ENCODE measurements at regions not wholly inside any gene's neighbourhood (a gene's known extent, or its start where the extent isn't known, plus 50 kb on each side); places are given as distances from the start of the nearest gene placed in this dataset.
"Not testable (repeated sequence)": the region's sequence is repeated elsewhere in the genome, so short reads cannot be mapped to it uniquely, and the experiment has no call there.

GRCh38 chr22:22795639-22796038 lies 92.0 kb upstream of the IGLL5 start:
- DNase-seq (ENCODE audit: extremely low read depth, low read depth, low spot score) = not testable (repeated sequence)

GRCh38 chr22:22796724-22797123 lies 90.9 kb upstream of the IGLL5 start:
- DNase-seq (ENCODE audit: extremely low read depth, low read depth, low spot score) = no peak

- DNase-seq (ENCODE audit: extremely low read depth, low read depth, low spot score) = no peak
These were observed 89.4 kb upstream of the IGLL5 start for GRCh38 chr22:22798232-22798616.

- no peak for DNase-seq (ENCODE audit: extremely low read depth, low read depth, low spot score)
These were observed 88.9 kb upstream of the IGLL5 start for GRCh38 chr22:22798716-22799115.

GRCh38 chr22:22799561-22799960 lies 88.1 kb upstream of the IGLL5 start:
- no peak for DNase-seq (ENCODE audit: extremely low read depth, low read depth, low spot score)

- DNase-seq (ENCODE audit: extremely low read depth, low read depth, low spot score) = no peak
These were observed 86.9 kb upstream of the IGLL5 start for GRCh38 chr22:22800716-22801115.

GRCh38 chr22:22802339-22802970 lies 85.2 kb upstream of the IGLL5 start:
- no peak for DNase-seq (ENCODE audit: extremely low read depth, low read depth, low spot score)

GRCh38 chr22:22803285-22803853 lies 84.2 kb upstream of the IGLL5 start:
- no peak for DNase-seq (ENCODE audit: extremely low read depth, low read depth, low spot score)

- no peak for DNase-seq (ENCODE audit: extremely low read depth, low read depth, low spot score)
These were observed 77.6 kb upstream of the IGLL5 start for GRCh38 chr22:22810018-22810427.

- DNase-seq (ENCODE audit: extremely low read depth, low read depth, low spot score) = no peak
These were observed 77.1 kb upstream of the IGLL5 start for GRCh38 chr22:22810471-22810870.

- DNase-seq (ENCODE audit: extremely low read depth, low read depth, low spot score) = no peak
These were observed 76.3 kb upstream of the IGLL5 start for GRCh38 chr22:22811016-22812009.

GRCh38 chr22:22812031-22812905 lies 75.3 kb upstream of the IGLL5 start:
- no peak for DNase-seq (ENCODE audit: extremely low read depth, low read depth, low spot score)

- DNase-seq (ENCODE audit: extremely low read depth, low read depth, low spot score) = no peak
These were observed 74.2 kb upstream of the IGLL5 start for GRCh38 chr22:22813126-22814075.

GRCh38 chr22:22814666-22815396 lies 72.8 kb upstream of the IGLL5 start:
- no peak for DNase-seq (ENCODE audit: extremely low read depth, low read depth, low spot score)

GRCh38 chr22:22815397-22816170 lies 72.0 kb upstream of the IGLL5 start:
- DNase-seq (ENCODE audit: extremely low read depth, low read depth, low spot score) = no peak

GRCh38 chr22:22816171-22816514 lies 71.5 kb upstream of the IGLL5 start:
- DNase-seq (ENCODE audit: extremely low read depth, low read depth, low spot score) = no peak

- DNase-seq (ENCODE audit: extremely low read depth, low read depth, low spot score) = no peak
These were observed 70.7 kb upstream of the IGLL5 start for GRCh38 chr22:22816766-22817410.

Data from glomerular endothelial cell (primary cell).